GM12878 (cell line): ENCODE measurements at regions not wholly inside any gene's neighbourhood (a gene's known extent, or its start where the extent isn't known, plus 50 kb on each side); places are given as distances from the start of the nearest gene placed in this dataset.

Source experiments
- CBFB ChIP-seq: IDR thresholded peaks from 2 replicates; pipeline ENCODE4 v1.6.1; 2016; ENCODE audit warnings: antibody characterized with exemption, low read depth
- EP300 ChIP-seq, 2 experiments: fragments of 150-350 bp in 1 of 2; IDR thresholded peaks; 2 replicates each; pipeline ENCODE4 v1.6.1; 2011 to 2012; ENCODE audit warnings: low read depth in 2 of 2, low read length in 2 of 2, borderline replicate concordance in 1 of 2, improper control_type of control experiment in 1 of 2, inconsistent platforms in 1 of 2; ENCODE audit not compliant: control insufficient read depth in 1 of 2
- EZH2 ChIP-seq: IDR thresholded peaks from 2 replicates; pipeline ENCODE4 v1.6.1; 2012; ENCODE audit warnings: low read depth, mild to moderate bottlenecking, control low read depth, inconsistent platforms, low read length, borderline replicate concordance; ENCODE audit not compliant: control insufficient read depth
- KAT2A ChIP-seq: conservative IDR thresholded peaks from 2 replicates; pipeline ENCODE4 v1.6.1; 2011; ENCODE audit warnings: low read depth, low read length; ENCODE audit not compliant: control insufficient read depth
- POLR2A ChIP-seq: IDR thresholded peaks from 2 replicates; pipeline ENCODE4 v1.6.1; 2011; ENCODE audit warnings: low read depth, mild to moderate bottlenecking, low read length
- POLR2AphosphoS5 ChIP-seq: IDR thresholded peaks from 2 replicates; pipeline ENCODE4 v1.6.1; 2011; ENCODE audit warnings: mild to moderate bottlenecking, low read length, inconsistent platforms
- RCOR1 ChIP-seq: conservative IDR thresholded peaks from 2 replicates; pipeline ENCODE4 v1.6.1; 2012; ENCODE audit warnings: low read depth, low read length, improper control_type of control experiment
- YY1 ChIP-seq: IDR thresholded peaks from 2 replicates; pipeline ENCODE4 v1.6.1; 2011; ENCODE audit warnings: low read depth, mild to moderate bottlenecking, low read length
- TF ChIP-seq, protein P1 (sequence below), 3 experiments: IDR thresholded peaks in 2 of 3; conservative IDR thresholded peaks in 1 of 3; 2 replicates each; pipeline ENCODE4 v1.5.1; 2011; ENCODE audit warnings: low read depth in 3 of 3, low read length in 3 of 3, mild to moderate bottlenecking in 3 of 3, control low read depth in 2 of 3, moderate library complexity in 2 of 3, inconsistent platforms in 1 of 3, mixed read lengths in 1 of 3; ENCODE audit not compliant: control insufficient read depth in 2 of 3, insufficient read depth in 1 of 3; ENCODE audit errors: extremely low read depth in 1 of 3

DNA sequence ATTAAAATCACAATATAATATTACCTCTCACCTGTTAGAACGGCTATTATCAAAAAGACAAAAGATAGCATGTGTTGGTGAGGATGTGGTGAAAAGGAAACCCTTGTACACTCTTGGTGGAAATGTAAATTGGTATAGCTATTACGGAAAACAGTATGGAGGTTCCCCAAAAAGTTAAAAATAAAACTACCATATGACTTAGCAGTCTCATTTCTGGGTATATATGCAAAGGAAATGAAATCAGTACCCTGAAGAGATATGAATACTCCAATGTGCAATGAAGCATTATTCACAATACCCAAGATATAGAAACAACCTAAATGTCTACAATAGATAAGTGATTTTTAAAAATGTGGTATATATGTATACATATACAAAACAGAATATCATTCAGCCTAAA is 199.9 kb downstream of the SNX18 start:
- TF ChIP-seq EZH2 (no peak), YY1 (no peak), POLR2AphosphoS5 (no peak), RCOR1 (no peak), EP300 (IDR thresholded peaks at IDR 0.05; ENCODE audit: borderline replicate concordance in 1 of 2, control insufficient read depth in 1 of 2, low read depth in 2 of 2, low read length in 2 of 2) (no peak), KAT2A (no peak), CBFB (no peak), POLR2A (no peak)
- TF ChIP-seq, protein P1, sequence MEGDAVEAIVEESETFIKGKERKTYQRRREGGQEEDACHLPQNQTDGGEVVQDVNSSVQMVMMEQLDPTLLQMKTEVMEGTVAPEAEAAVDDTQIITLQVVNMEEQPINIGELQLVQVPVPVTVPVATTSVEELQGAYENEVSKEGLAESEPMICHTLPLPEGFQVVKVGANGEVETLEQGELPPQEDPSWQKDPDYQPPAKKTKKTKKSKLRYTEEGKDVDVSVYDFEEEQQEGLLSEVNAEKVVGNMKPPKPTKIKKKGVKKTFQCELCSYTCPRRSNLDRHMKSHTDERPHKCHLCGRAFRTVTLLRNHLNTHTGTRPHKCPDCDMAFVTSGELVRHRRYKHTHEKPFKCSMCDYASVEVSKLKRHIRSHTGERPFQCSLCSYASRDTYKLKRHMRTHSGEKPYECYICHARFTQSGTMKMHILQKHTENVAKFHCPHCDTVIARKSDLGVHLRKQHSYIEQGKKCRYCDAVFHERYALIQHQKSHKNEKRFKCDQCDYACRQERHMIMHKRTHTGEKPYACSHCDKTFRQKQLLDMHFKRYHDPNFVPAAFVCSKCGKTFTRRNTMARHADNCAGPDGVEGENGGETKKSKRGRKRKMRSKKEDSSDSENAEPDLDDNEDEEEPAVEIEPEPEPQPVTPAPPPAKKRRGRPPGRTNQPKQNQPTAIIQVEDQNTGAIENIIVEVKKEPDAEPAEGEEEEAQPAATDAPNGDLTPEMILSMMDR (IDR thresholded peaks at IDR 0.05 in 2 of 3, conservative IDR thresholded peaks at IDR 0.05 in 1 of 3; ENCODE audit: control insufficient read depth in 2 of 3, extremely low read depth in 1 of 3, insufficient read depth in 1 of 3, low read depth in 3 of 3, low read length in 3 of 3): no peak
